H1 (cell line): ENCODE measurements at regions not wholly inside any gene's neighbourhood (a gene's known extent, or its start where the extent isn't known, plus 50 kb on each side); places are given as distances from the start of the nearest gene placed in this dataset.

Source experiments
- JUN ChIP-seq: IDR thresholded peaks from 2 replicates; pipeline ENCODE4 v1.6.1; 2011; ENCODE audit warnings: low read depth, mild to moderate bottlenecking, improper control_type of control experiment, low read length
- RAD21 ChIP-seq, 2 experiments: IDR thresholded peaks in 1 of 2; conservative IDR thresholded peaks in 1 of 2; 2 replicates each; pipeline ENCODE4 v1.6.1; 2011; ENCODE audit warnings: low read depth in 2 of 2, low read length in 2 of 2, improper control_type of control experiment in 1 of 2, inconsistent platforms in 1 of 2, mild to moderate bottlenecking in 1 of 2, moderate library complexity in 1 of 2
- TF ChIP-seq, protein P1 (sequence below): IDR thresholded peaks from 2 replicates; pipeline ENCODE4 v1.6.1; 2012; ENCODE audit warnings: inconsistent platforms
- TF ChIP-seq, protein P2 (sequence below), 3 experiments: IDR thresholded peaks; 1 replicate in 2 of 3; 2 replicates in 1 of 3; pipeline versions ENCODE4 v1.5.1 to v1.6.1; 2011; ENCODE audit warnings: low read length in 3 of 3, mild to moderate bottlenecking in 3 of 3, inconsistent platforms in 2 of 3, low read depth in 1 of 3, moderate library complexity in 1 of 3; ENCODE audit not compliant: insufficient read depth in 1 of 3; ENCODE audit errors: control extremely low read depth in 1 of 3

- TF ChIP-seq, protein P1, sequence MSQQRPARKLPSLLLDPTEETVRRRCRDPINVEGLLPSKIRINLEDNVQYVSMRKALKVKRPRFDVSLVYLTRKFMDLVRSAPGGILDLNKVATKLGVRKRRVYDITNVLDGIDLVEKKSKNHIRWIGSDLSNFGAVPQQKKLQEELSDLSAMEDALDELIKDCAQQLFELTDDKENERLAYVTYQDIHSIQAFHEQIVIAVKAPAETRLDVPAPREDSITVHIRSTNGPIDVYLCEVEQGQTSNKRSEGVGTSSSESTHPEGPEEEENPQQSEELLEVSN = no peak
- TF ChIP-seq JUN (no peak), RAD21 (IDR thresholded peaks at IDR 0.05 in 1 of 2, conservative IDR thresholded peaks at IDR 0.05 in 1 of 2; ENCODE audit: low read depth in 2 of 2, low read length in 2 of 2) (no peak)
- TF ChIP-seq, protein P2, sequence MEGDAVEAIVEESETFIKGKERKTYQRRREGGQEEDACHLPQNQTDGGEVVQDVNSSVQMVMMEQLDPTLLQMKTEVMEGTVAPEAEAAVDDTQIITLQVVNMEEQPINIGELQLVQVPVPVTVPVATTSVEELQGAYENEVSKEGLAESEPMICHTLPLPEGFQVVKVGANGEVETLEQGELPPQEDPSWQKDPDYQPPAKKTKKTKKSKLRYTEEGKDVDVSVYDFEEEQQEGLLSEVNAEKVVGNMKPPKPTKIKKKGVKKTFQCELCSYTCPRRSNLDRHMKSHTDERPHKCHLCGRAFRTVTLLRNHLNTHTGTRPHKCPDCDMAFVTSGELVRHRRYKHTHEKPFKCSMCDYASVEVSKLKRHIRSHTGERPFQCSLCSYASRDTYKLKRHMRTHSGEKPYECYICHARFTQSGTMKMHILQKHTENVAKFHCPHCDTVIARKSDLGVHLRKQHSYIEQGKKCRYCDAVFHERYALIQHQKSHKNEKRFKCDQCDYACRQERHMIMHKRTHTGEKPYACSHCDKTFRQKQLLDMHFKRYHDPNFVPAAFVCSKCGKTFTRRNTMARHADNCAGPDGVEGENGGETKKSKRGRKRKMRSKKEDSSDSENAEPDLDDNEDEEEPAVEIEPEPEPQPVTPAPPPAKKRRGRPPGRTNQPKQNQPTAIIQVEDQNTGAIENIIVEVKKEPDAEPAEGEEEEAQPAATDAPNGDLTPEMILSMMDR (IDR thresholded peaks at IDR 0.05; ENCODE audit: control extremely low read depth in 1 of 3, insufficient read depth in 1 of 3, low read depth in 1 of 3, low read length in 3 of 3) = no peak
Observed at GRCh38 chr10:8674230-8674629, 619.7 kb downstream of the GATA3 start (continued).
